ENCODE measurements at regions not wholly inside any gene's neighbourhood (a gene's known extent, or its start where the extent isn't known, plus 50 kb on each side); places are given as distances from the start of the nearest gene placed in this dataset.

GRCh38 chr14:101707068-101707842 is 54.3 kb upstream of the PPP2R5C start:
- DNase-seq: peak; percentile 54 to 92
- Histone ChIP-seq H3K27ac (no peak overlapping the region), H3K36me3 (no peaks in the 10 kb centered on the region), H3K9me3 (replicated peaks) (no peaks in the 10 kb centered on the region), H3K4me3 (no peak overlapping the region), H3K4me1 (peaks cover 3% of the 10 kb centered on the region), H3K27me3 (no peaks in the 10 kb centered on the region)

- Histone ChIP-seq H3K36me3 (no peaks in the 10 kb centered on the region), H3K27ac (no peak overlapping the region), H3K9me3 (replicated peaks) (no peaks in the 10 kb centered on the region), H3K4me1 (peaks cover 3% of the 10 kb centered on the region), H3K27me3 (no peaks in the 10 kb centered on the region), H3K4me3 (no peak overlapping the region)
- DNase-seq: peak; percentile 38 to 52
These were observed 53.5 kb upstream of the PPP2R5C start for GRCh38 chr14:101707863-101708620.

DNA sequence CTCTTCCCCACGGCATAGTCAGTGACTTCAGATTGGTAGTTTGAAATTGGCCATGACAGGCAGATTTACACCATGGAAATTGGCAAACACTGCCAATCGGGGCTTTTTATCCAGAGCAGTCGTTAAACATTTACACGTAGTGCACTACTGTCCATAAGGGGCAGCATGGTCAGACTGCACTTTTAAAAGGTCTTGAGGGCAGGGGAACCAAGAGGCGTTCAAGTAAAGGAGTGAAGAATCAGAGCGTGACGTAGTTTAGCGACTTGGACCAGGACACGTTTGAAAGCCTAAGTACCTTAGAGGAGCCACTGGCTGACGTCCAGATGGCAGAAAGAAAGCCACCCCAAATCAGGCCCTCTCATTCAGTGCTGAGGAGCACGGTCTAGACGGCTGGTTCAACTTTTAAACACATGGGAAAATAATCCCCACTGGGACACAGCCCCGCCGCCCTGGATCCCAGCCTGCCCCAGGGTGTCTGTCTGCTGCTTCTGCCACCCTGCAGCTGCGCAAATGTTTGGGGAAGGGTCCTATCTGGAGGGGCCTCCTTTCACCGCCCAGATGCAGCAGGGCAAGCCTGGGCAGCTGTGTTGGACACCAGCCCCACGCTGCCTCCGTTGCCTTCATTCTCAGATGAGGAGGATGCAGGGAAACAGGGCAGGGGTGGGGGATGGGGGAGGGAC is 52.5 kb upstream of the PPP2R5C start:
- Histone ChIP-seq H3K27me3 (no peaks in the 10 kb centered on the region), H3K36me3 (no peaks in the 10 kb centered on the region), H3K4me1 (peaks cover 3% of the 10 kb centered on the region), H3K9me3 (replicated peaks) (no peaks in the 10 kb centered on the region), H3K27ac (no peak overlapping the region), H3K4me3 (no peak overlapping the region)
- DNase-seq: no peak

- DNase-seq: no peak
- H3K27ac ChIP-seq: no peak overlapping the region
- no peaks in the 10 kb centered on the region for H3K9me3 ChIP-seq (replicated peaks)
- H3K4me1 ChIP-seq: peaks cover 3% of the 10 kb centered on the region
- no peaks in the 10 kb centered on the region for H3K27me3 ChIP-seq
- no peak overlapping the region for H3K4me3 ChIP-seq
- H3K36me3 ChIP-seq: no peaks in the 10 kb centered on the region
These were observed 52.0 kb upstream of the PPP2R5C start for GRCh38 chr14:101709533-101709881.

- H3K27me3 ChIP-seq: no peaks in the 10 kb centered on the region
- DNase-seq: no peak
- H3K27ac ChIP-seq: no peak overlapping the region
- H3K4me1 ChIP-seq: peaks cover 3% of the 10 kb centered on the region
- H3K4me3 ChIP-seq: no peak overlapping the region
- no peaks in the 10 kb centered on the region for H3K9me3 ChIP-seq (replicated peaks)
- H3K36me3 ChIP-seq: no peaks in the 10 kb centered on the region
These were observed 51.3 kb upstream of the PPP2R5C start for GRCh38 chr14:101709962-101710931.

- H3K27me3 ChIP-seq: no peaks in the 10 kb centered on the region
- no peaks in the 10 kb centered on the region for H3K36me3 ChIP-seq
- H3K4me3 ChIP-seq: no peak overlapping the region
- no peak for DNase-seq
- peaks cover 3% of the 10 kb centered on the region for H3K4me1 ChIP-seq
- H3K27ac ChIP-seq: no peak overlapping the region
- H3K9me3 ChIP-seq (replicated peaks): no peaks in the 10 kb centered on the region
These were observed 50.3 kb upstream of the PPP2R5C start for GRCh38 chr14:101711041-101711856.

All from SJCRH30 (cell line).